NB4 (cell line): ENCODE measurements at regions not wholly inside any gene's neighbourhood (a gene's known extent, or its start where the extent isn't known, plus 50 kb on each side); places are given as distances from the start of the nearest gene placed in this dataset.

Source experiments
- CTCF ChIP-seq: IDR thresholded peaks from one replicate; pipeline ENCODE4 v1.5.1; 2012; ENCODE audit warnings: low read depth, low read length
- MAX ChIP-seq: IDR thresholded peaks from 2 replicates; pipeline ENCODE4 v1.6.1; 2011; ENCODE audit warnings: low read depth, low read length
- POLR2A ChIP-seq: IDR thresholded peaks from 2 replicates; pipeline ENCODE4 v1.6.1; 2011; ENCODE audit warnings: mild to moderate bottlenecking; ENCODE audit not compliant: insufficient read length; ENCODE audit errors: extremely low read depth

- no peak for TF ChIP-seq CTCF
- TF ChIP-seq POLR2A = no peak
- TF ChIP-seq MAX = no peak
Observed at GRCh38 chr2:221178139-221178538, 394.0 kb downstream of the EPHA4 start.
